OCI-LY7 (cell line): ENCODE measurements at regions not wholly inside any gene's neighbourhood (a gene's known extent, or its start where the extent isn't known, plus 50 kb on each side); places are given as distances from the start of the nearest gene placed in this dataset.
"Not testable (repeated sequence)": the region's sequence is repeated elsewhere in the genome, so short reads cannot be mapped to it uniquely, and the experiment has no call there.

Experiments used
- BruUV-seq: library from RNA; stranded (reverse); fragments of 400-500 nt; replicated peaks from 2 replicates; lab custom pipeline; 2021; lab: Mats Ljungman, UMichigan
- CTCF ChIA-PET: fragments of 300-600 bp; sonication (Branson Sonifier 250); formaldehyde crosslinking; loops from one replicate; lab custom pipeline; 2022; ENCODE audit warnings: antibody characterized with exemption; ENCODE audit not compliant: unreplicated experiment; lab: Charles Lee
- POLR2A ChIA-PET: fragments of 300-600 bp; sonication (Branson Sonifier 250); formaldehyde crosslinking; loops from one replicate; lab custom pipeline; 2022; ENCODE audit warnings: antibody characterized with exemption; lab: Charles Lee
- DNase-seq: peaks from one replicate; pipeline ENCODE4 v3.0.0-alpha.2; 2015; ENCODE audit warnings: low spot score
- H2AFZ ChIP-seq: fragments of 200-600 bp; sonication (generic), shearing (Covaris generic); 2 replicates; pipeline ENCODE4 v1.6.1; 2014; ENCODE audit warnings: mild to moderate bottlenecking, antibody characterized with exemption, low read length, moderate library complexity
- H3K27ac ChIP-seq: fragments of 200-600 bp; sonication (generic); 2 replicates; pipeline ENCODE4 v1.5.1; 2014; ENCODE audit warnings: mixed run types, low read depth, mild to moderate bottlenecking, moderate library complexity, low read length, inconsistent platforms; ENCODE audit not compliant: poor library complexity, severe bottlenecking
- H3K36me3 ChIP-seq: fragments of 200-600 bp; sonication (generic); 2 replicates; pipeline ENCODE4 v1.6.1; 2014; ENCODE audit warnings: mild to moderate bottlenecking, antibody characterized with exemption, low read length, moderate library complexity, mixed read lengths; ENCODE audit not compliant: insufficient read depth
- H3K4me1 ChIP-seq: fragments of 200-600 bp; sonication (generic); 2 replicates; pipeline ENCODE4 v1.5.1; 2014; ENCODE audit warnings: mild to moderate bottlenecking, low read length; ENCODE audit not compliant: insufficient read depth, poor library complexity, severe bottlenecking
- H3K4me2 ChIP-seq: fragments of 200-600 bp; sonication (generic); 2 replicates; pipeline ENCODE4 v1.6.1; 2014; ENCODE audit warnings: mild to moderate bottlenecking, low read length
- H3K4me3 ChIP-seq: fragments of 200-600 bp; sonication (generic); 2 replicates; pipeline ENCODE4 v1.5.1; 2014; ENCODE audit warnings: mild to moderate bottlenecking, low read depth, low read length; ENCODE audit not compliant: poor library complexity, severe bottlenecking
- H3K79me2 ChIP-seq: fragments of 200-600 bp; sonication (generic); 2 replicates; pipeline ENCODE4 v1.6.1; 2016; ENCODE audit warnings: low read depth, mild to moderate bottlenecking, low read length, moderate library complexity, mixed read lengths; ENCODE audit not compliant: insufficient read depth
- H3K9me2 ChIP-seq: fragments of 200-600 bp; sonication (generic); 2 replicates; pipeline ENCODE4 v1.6.1; 2016; ENCODE audit warnings: mild to moderate bottlenecking, low read length, mixed read lengths; ENCODE audit not compliant: insufficient read depth
- H3K9me3 ChIP-seq: fragments of 200-600 bp; sonication (generic); 2 replicates; pipeline ENCODE4 v1.6.1; 2014; ENCODE audit warnings: mild to moderate bottlenecking, mixed run types, low read length, mixed read lengths
- H4K20me1 ChIP-seq: fragments of 200-600 bp; sonication (generic); 2 replicates; pipeline ENCODE4 v1.6.1; 2014; ENCODE audit warnings: mild to moderate bottlenecking, antibody characterized with exemption, low read length, moderate library complexity, mixed read lengths; ENCODE audit not compliant: insufficient read depth
- CTCF ChIP-seq: fragments of 200-600 bp; sonication (generic); conservative IDR thresholded peaks from 2 replicates; pipeline ENCODE4 v1.5.1; 2014; ENCODE audit warnings: mild to moderate bottlenecking, antibody characterized with exemption, low read length, moderate library complexity, mixed read lengths
- EZH2phosphoT487 ChIP-seq: fragments of 200-600 bp; sonication (generic); IDR thresholded peaks from 2 replicates; pipeline ENCODE4 v1.6.1; 2018; ENCODE audit warnings: low read depth, borderline replicate concordance, mild to moderate bottlenecking, mixed run types, antibody characterized with exemption, low read length, moderate library complexity, mixed read lengths
- intact Hi-C: fragments of 100-400 bp; cut with micrococcal nuclease; formaldehyde crosslinking; loops from one replicate; pipeline ENCODE4 v1.10.0; 2022; ENCODE audit not compliant: unreplicated experiment

GRCh38 chrX:26778320-26778888, 562.4 kb downstream of the MAGEB5 start:
- Histone ChIP-seq H3K36me3 (no peaks in the 10 kb centered on the region), H3K9me3 (no peaks in the 10 kb centered on the region; the same call in 1 of the 2 replicates), H3K27ac (no peak overlapping the region), H2AFZ (no peak overlapping the region), H4K20me1 (no peaks in the 10 kb centered on the region), H3K4me2 (no peak overlapping the region), H3K9me2 (no peaks in the 10 kb centered on the region), H3K79me2 (no peaks in the 10 kb centered on the region), H3K4me3 (no peak overlapping the region), H3K4me1 (no peaks in the 10 kb centered on the region)
- peak; percentile 19 for DNase-seq
- TF ChIP-seq EZH2phosphoT487 (no peak), CTCF (peak; percentile 79)
- intact Hi-C loops, result no loop called here
- CTCF ChIA-PET, result no interaction called here
- POLR2A ChIA-PET, result interaction anchor here (0.6 to 0.7 kb wide), 2 partner anchors 15 to 611 kb away, joined by 3 to 4 read pairs; no protein-coding TSS in a partner anchor
- no TSS peak for BruUV-seq

- Histone ChIP-seq H3K36me3 (no peaks in the 10 kb centered on the region), H3K27ac (no peak overlapping the region), H3K4me1 (no peaks in the 10 kb centered on the region), H2AFZ (no peak overlapping the region), H4K20me1 (no peaks in the 10 kb centered on the region), H3K79me2 (no peaks in the 10 kb centered on the region), H3K9me2 (no peaks in the 10 kb centered on the region), H3K4me3 (no peak overlapping the region), H3K4me2 (no peak overlapping the region), H3K9me3 (no peaks in the 10 kb centered on the region)
- no TSS peak for BruUV-seq
- ChIA-PET CTCF (no interaction called here), POLR2A (no interaction called here)
- TF ChIP-seq CTCF (no peak), EZH2phosphoT487 (no peak)
- no peak for DNase-seq
- intact Hi-C loops, result no loop called here
These were observed 546.3 kb downstream of the MAGEB5 start for GRCh38 chrX:26762253-26762652.

- BruUV-seq, CTCF ChIA-PET: not testable (repeated sequence)
- POLR2A ChIA-PET, result interaction anchor here (0.6 kb wide), 1 partner anchor 22 kb away, joined by 3 read pairs; no protein-coding TSS in a partner anchor
These were observed 539.8 kb downstream of the MAGEB5 start for GRCh38 chrX:26755760-26756159.

More at GRCh38 chrX:26755760-26756159, 539.8 kb downstream of the MAGEB5 start:
- H3K9me3 ChIP-seq, H3K79me2 ChIP-seq, DNase-seq, H3K4me3 ChIP-seq, H3K36me3 ChIP-seq, H3K27ac ChIP-seq, H4K20me1 ChIP-seq, H3K9me2 ChIP-seq, H3K4me1 ChIP-seq, intact Hi-C loops, H3K4me2 ChIP-seq, H2AFZ ChIP-seq: not testable (repeated sequence)
